Neural cell (in vitro differentiated cells): ENCODE measurements at regions not wholly inside any gene's neighbourhood (a gene's known extent, or its start where the extent isn't known, plus 50 kb on each side); places are given as distances from the start of the nearest gene placed in this dataset.

ENCODE experiments used
- H2AFZ ChIP-seq: fragments of 200-600, 300-800 bp; sonication (generic), shearing (Covaris generic); 2 replicates; pipeline ENCODE4 v1.6.0; 2014; ENCODE audit warnings: low read depth, mild to moderate bottlenecking, antibody characterized with exemption, low read length, moderate library complexity
- H3F3A ChIP-seq: fragments of 200-600 bp; shearing (Covaris generic); 2 replicates; pipeline ENCODE4 v1.6.1; 2016; ENCODE audit warnings: mild to moderate bottlenecking, moderate library complexity, mixed read lengths, antibody characterized with exemption, low read length; ENCODE audit not compliant: insufficient read depth, poor library complexity, severe bottlenecking
- H3K27ac ChIP-seq: fragments of 200-600, 300-800 bp; sonication (generic), shearing (Covaris generic); 2 replicates; pipeline ENCODE4 v1.5.1; 2014; ENCODE audit warnings: mild to moderate bottlenecking, low read length, moderate library complexity
- H3K27me3 ChIP-seq: fragments of 300-800, 200-600 bp; sonication (generic), shearing (Covaris generic); 2 replicates; pipeline ENCODE4 v1.6.0; 2014; ENCODE audit warnings: mild to moderate bottlenecking, low read depth, low read length, moderate library complexity; ENCODE audit not compliant: insufficient read depth
- H3K36me3 ChIP-seq: fragments of 300-800, 200-600 bp; sonication (generic), shearing (Covaris generic); 2 replicates; pipeline ENCODE4 v1.5.1; 2014; ENCODE audit warnings: mild to moderate bottlenecking, antibody characterized with exemption, low read length, moderate library complexity; ENCODE audit not compliant: insufficient read depth
- H3K4me2 ChIP-seq: fragments of 300-800, 200-600 bp; sonication (generic), shearing (Covaris generic); 2 replicates; pipeline ENCODE4 v1.6.0; 2014; ENCODE audit warnings: mild to moderate bottlenecking, low read length
- H3K4me3 ChIP-seq: fragments of 300-800, 200-600 bp; sonication (generic), shearing (Covaris generic); 2 replicates; pipeline ENCODE4 v1.5.1; 2014; ENCODE audit warnings: mild to moderate bottlenecking, low read length, moderate library complexity
- H3K79me2 ChIP-seq: fragments of 200-600 bp; shearing (Covaris generic); replicated peaks from 2 replicates; pipeline ENCODE4 v1.6.0; 2014; ENCODE audit warnings: mild to moderate bottlenecking, low read length, moderate library complexity; ENCODE audit not compliant: insufficient read depth
- H3K9ac ChIP-seq: fragments of 300-800, 200-600 bp; sonication (generic), shearing (Covaris generic); 2 replicates; pipeline ENCODE4 v1.6.1; 2016; ENCODE audit warnings: mild to moderate bottlenecking, low read length, mixed read lengths
- H3K9me2 ChIP-seq: fragments of 200-600 bp; shearing (Covaris generic); 2 replicates; pipeline ENCODE4 v1.6.1; 2016; ENCODE audit warnings: mild to moderate bottlenecking, low read length, mixed read lengths; ENCODE audit not compliant: insufficient read depth
- H3K9me3 ChIP-seq: fragments of 200-600, 300-800 bp; sonication (generic), shearing (Covaris generic); 2 replicates; pipeline ENCODE4 v1.6.1; 2016; ENCODE audit warnings: mild to moderate bottlenecking, mixed run types, low read length, moderate library complexity, mixed read lengths
- H4K20me1 ChIP-seq: fragments of 200-600 bp; shearing (Covaris generic); 2 replicates; pipeline ENCODE4 v1.6.1; 2016; ENCODE audit warnings: mild to moderate bottlenecking, mixed run types; ENCODE audit not compliant: insufficient read depth
- CTCF ChIP-seq: fragments of 450-650 bp; IDR thresholded peaks from 2 replicates; pipeline ENCODE4 v1.5.1; 2014; ENCODE audit warnings: antibody characterized with exemption, mild to moderate bottlenecking, moderate library complexity; ENCODE audit not compliant: poor library complexity, severe bottlenecking
- EP300 ChIP-seq: fragments of 450-650 bp; conservative IDR thresholded peaks from 2 replicates; pipeline ENCODE4 v1.6.1; 2014; ENCODE audit warnings: antibody characterized with exemption, mild to moderate bottlenecking, moderate library complexity; ENCODE audit not compliant: poor library complexity, severe bottlenecking
- EZH2 ChIP-seq: fragments of 200-600, 300-800 bp; shearing (Covaris generic), sonication (generic); IDR thresholded peaks from 2 replicates; pipeline ENCODE4 v1.6.1; 2014; ENCODE audit warnings: antibody characterized with exemption, low read length, borderline replicate concordance, mild to moderate bottlenecking; ENCODE audit not compliant: insufficient read depth, poor library complexity, severe bottlenecking
- MXI1 ChIP-seq: fragments of 450-650 bp; conservative IDR thresholded peaks from 2 replicates; pipeline ENCODE4 v1.6.1; 2014; ENCODE audit warnings: antibody characterized with exemption, mild to moderate bottlenecking; ENCODE audit not compliant: poor library complexity, severe bottlenecking
- POLR2AphosphoS5 ChIP-seq: IDR thresholded peaks from 2 replicates; pipeline ENCODE4 v1.6.1; 2012
- RAD21 ChIP-seq: fragments of 450-650 bp; conservative IDR thresholded peaks from 2 replicates; pipeline ENCODE4 v1.6.1; 2014; ENCODE audit warnings: antibody characterized with exemption, mild to moderate bottlenecking, moderate library complexity
- REST ChIP-seq: IDR thresholded peaks from 2 replicates; pipeline ENCODE4 v1.6.1; 2012; ENCODE audit warnings: borderline replicate concordance
- SMC3 ChIP-seq: fragments of 450-650 bp; conservative IDR thresholded peaks from 2 replicates; pipeline ENCODE4 v1.6.1; 2014; ENCODE audit warnings: antibody characterized with exemption, mild to moderate bottlenecking, moderate library complexity; ENCODE audit not compliant: poor library complexity
- TAF1 ChIP-seq: IDR thresholded peaks from 2 replicates; pipeline ENCODE4 v1.6.1; 2012; ENCODE audit warnings: low read depth

- Histone ChIP-seq H3F3A (no peaks in the 10 kb centered on the region), H3K9me2 (no peaks in the 10 kb centered on the region), H3K79me2 (no peaks in the 10 kb centered on the region), H2AFZ (no peak overlapping the region), H3K27me3 (no peaks in the 10 kb centered on the region), H3K9ac (peak overlapping the region; percentile 14), H3K36me3 (no peaks in the 10 kb centered on the region), H3K9me3 (no peaks in the 10 kb centered on the region), H4K20me1 (no peaks in the 10 kb centered on the region), H3K4me2 (peak overlapping the region; percentile 45), H3K4me3 (peak overlapping the region; percentile 49), H3K27ac (peak overlapping the region; percentile 52)
- TF ChIP-seq EP300 (no peak), RAD21 (no peak), CTCF (no peak), SMC3 (no peak), TAF1 (no peak), EZH2 (no peak), REST (no peak), MXI1 (no peak), POLR2AphosphoS5 (no peak)
These were observed 359.0 kb upstream of the ANKRD30A start for GRCh38 chr10:36766415-36766810.

- H3K9ac ChIP-seq, result no peak overlapping the region
- H3K27ac ChIP-seq, result no peak overlapping the region
These were observed 359.5 kb upstream of the ANKRD30A start for GRCh38 chr10:36765782-36766414.

More at GRCh38 chr10:36765782-36766414, 359.5 kb upstream of the ANKRD30A start:
- Histone ChIP-seq H3F3A (no peaks in the 10 kb centered on the region), H3K27me3 (no peaks in the 10 kb centered on the region), H2AFZ (no peak overlapping the region), H3K4me3 (no peak overlapping the region), H3K9me3 (no peaks in the 10 kb centered on the region), H3K9me2 (no peaks in the 10 kb centered on the region), H3K79me2 (no peaks in the 10 kb centered on the region), H3K36me3 (no peaks in the 10 kb centered on the region), H3K4me2 (peak overlapping the region; percentile 45), H4K20me1 (no peaks in the 10 kb centered on the region)
- TF ChIP-seq MXI1 (no peak), TAF1 (no peak), SMC3 (no peak), EP300 (no peak), RAD21 (no peak), REST (no peak), CTCF (no peak), POLR2AphosphoS5 (no peak), EZH2 (no peak)
